IMR-90 (cell line): ENCODE measurements at regions not wholly inside any gene's neighbourhood (a gene's known extent, or its start where the extent isn't known, plus 50 kb on each side); places are given as distances from the start of the nearest gene placed in this dataset.

Source experiments
- ATAC-seq: fragments of 200-7000 bp; cut with Tn5 transposase; 2 replicates; pipeline ENCODE4 v1.9.1; 2020; ENCODE audit warnings: low read depth, mild to moderate bottlenecking, moderate library complexity
- BruUV-seq: library from RNA; stranded (reverse); fragments of 400-500 nt; replicated peaks from 2 replicates; lab custom pipeline; 2021; lab: Mats Ljungman, UMichigan
- CTCF ChIA-PET: fragments of 300-600 bp; formaldehyde crosslinking; extraction: SDS; loops from one replicate; lab custom pipeline; 2021; ENCODE audit warnings: antibody characterized with exemption; lab: Yijun Ruan, JAX
- POLR2A ChIA-PET: fragments of 300-600 bp; sonication (Branson Sonifier 250); formaldehyde crosslinking; loops from one replicate; lab custom pipeline; 2022; ENCODE audit warnings: antibody characterized with exemption; ENCODE audit not compliant: unreplicated experiment; lab: Charles Lee
- DNase-seq: peaks from one replicate; pipeline ENCODE4 v3.0.0; 2013
- H2AFZ ChIP-seq: replicated peaks from 2 replicates; pipeline ENCODE3; 2013; ENCODE audit warnings: low read length, mild to moderate bottlenecking; ENCODE audit not compliant: poor library complexity
- H2AK5ac ChIP-seq: 2 replicates; pipeline ENCODE4 v1.6.1; 2013; ENCODE audit warnings: low read depth, low read length, inconsistent platforms
- H2AK9ac ChIP-seq: replicated peaks from 2 replicates; pipeline ENCODE3; 2013; ENCODE audit warnings: mild to moderate bottlenecking, low read depth, low read length, moderate library complexity; ENCODE audit not compliant: poor library complexity
- H2BK120ac ChIP-seq: 2 replicates; pipeline ENCODE4 v1.6.1; 2013; ENCODE audit warnings: low read depth, low read length, inconsistent platforms
- H2BK15ac ChIP-seq: 3 replicates; pipeline ENCODE4 v1.6.1; 2013; ENCODE audit warnings: low read depth, low read length, inconsistent platforms
- H2BK20ac ChIP-seq: 2 replicates; pipeline ENCODE4 v1.6.1; 2013; ENCODE audit warnings: low read depth, mild to moderate bottlenecking, inconsistent platforms, low read length, moderate library complexity
- H2BK5ac ChIP-seq: 2 replicates; pipeline ENCODE4 v1.6.1; 2013; ENCODE audit warnings: mild to moderate bottlenecking, low read depth, low read length, inconsistent platforms; ENCODE audit not compliant: poor library complexity, severe bottlenecking
- H3K14ac ChIP-seq: replicated peaks from 2 replicates; pipeline ENCODE4 v1.6.1; 2013; ENCODE audit warnings: low read depth, low read length, inconsistent platforms
- H3K18ac ChIP-seq: 2 replicates; pipeline ENCODE4 v1.6.1; 2013; ENCODE audit warnings: low read depth, low read length, control low read depth
- H3K23ac ChIP-seq: 2 replicates; pipeline ENCODE4 v1.6.1; 2013; ENCODE audit warnings: low read depth, low read length, inconsistent platforms
- H3K27ac ChIP-seq: 2 replicates; pipeline ENCODE4 v1.5.1; 2013; ENCODE audit warnings: mild to moderate bottlenecking, control low read depth, low read length; ENCODE audit not compliant: insufficient read depth
- H3K27me3 ChIP-seq: 2 replicates; pipeline ENCODE4 v1.6.1; 2013; ENCODE audit warnings: low read length; ENCODE audit not compliant: control insufficient read depth, insufficient read depth
- H3K36me3 ChIP-seq: 2 replicates; pipeline ENCODE4 v1.6.1; 2013; ENCODE audit warnings: low read length, mixed read lengths; ENCODE audit not compliant: control insufficient read depth, insufficient read depth
- H3K4ac ChIP-seq: 2 replicates; pipeline ENCODE4 v1.6.1; 2013; ENCODE audit warnings: low read depth, low read length, inconsistent platforms
- H3K4me1 ChIP-seq: 2 replicates; pipeline ENCODE4 v1.6.1; 2013; ENCODE audit warnings: low read length, mixed read lengths; ENCODE audit not compliant: control insufficient read depth, insufficient read depth
- H3K4me2 ChIP-seq: 2 replicates; pipeline ENCODE4 v1.6.1; 2013; ENCODE audit warnings: low read depth, mild to moderate bottlenecking, control low read depth, low read length, moderate library complexity
- H3K4me3 ChIP-seq: 2 replicates; pipeline ENCODE4 v1.5.1; 2013; ENCODE audit warnings: low read depth, mild to moderate bottlenecking, control low read depth, low read length, moderate library complexity; ENCODE audit not compliant: insufficient read depth
- H3K56ac ChIP-seq: 2 replicates; pipeline ENCODE4 v1.6.1; 2013; ENCODE audit warnings: low read length, inconsistent platforms; ENCODE audit not compliant: insufficient read depth; ENCODE audit errors: extremely low read depth
- H3K79me1 ChIP-seq, 2 experiments: 2 replicates each; pipeline ENCODE4 v1.6.1; 2013; ENCODE audit warnings: low read length in 2 of 2, inconsistent platforms in 1 of 2, low read depth in 1 of 2
- H3K9ac ChIP-seq: 2 replicates; pipeline ENCODE4 v1.6.1; 2013; ENCODE audit warnings: low read depth, low read length, control low read depth
- H3K9me1 ChIP-seq: 2 replicates; pipeline ENCODE4 v1.6.1; 2013; ENCODE audit warnings: low read length, inconsistent platforms; ENCODE audit not compliant: insufficient read depth
- H3K9me3 ChIP-seq: 2 replicates; pipeline ENCODE4 v1.6.1; 2013; ENCODE audit warnings: low read length; ENCODE audit not compliant: control insufficient read depth, insufficient read depth
- H4K20me1 ChIP-seq: 2 replicates; pipeline ENCODE4 v1.6.1; 2013; ENCODE audit warnings: low read length, inconsistent platforms; ENCODE audit not compliant: insufficient read depth
- H4K5ac ChIP-seq: 2 replicates; pipeline ENCODE4 v1.6.1; 2013; ENCODE audit warnings: mild to moderate bottlenecking, low read depth, low read length, control low read depth
- H4K8ac ChIP-seq, 2 experiments: 2 replicates each; pipeline ENCODE4 v1.6.1; 2013; ENCODE audit warnings: low read depth in 2 of 2, low read length in 2 of 2, control low read depth in 1 of 2, inconsistent platforms in 1 of 2
- H4K91ac ChIP-seq: 2 replicates; pipeline ENCODE4 v1.6.1; 2013; ENCODE audit warnings: low read depth, low read length, inconsistent platforms; ENCODE audit not compliant: insufficient read depth
- BHLHE40 ChIP-seq: fragments of 150-350 bp; IDR thresholded peaks from 2 replicates; pipeline ENCODE4 v1.6.1; 2016; ENCODE audit warnings: mild to moderate bottlenecking, low read depth, low read length
- FOS ChIP-seq: fragments of 150-350 bp; IDR thresholded peaks from 2 replicates; pipeline ENCODE4 v1.6.1; 2016; ENCODE audit warnings: low read depth, low read length
- MAFK ChIP-seq: IDR thresholded peaks from 2 replicates; pipeline ENCODE4 v1.6.1; 2012; ENCODE audit warnings: low read depth, low read length, improper control_type of control experiment
- MAZ ChIP-seq: IDR thresholded peaks from 2 replicates; pipeline ENCODE4 v1.6.1; 2012; ENCODE audit warnings: low read depth, mild to moderate bottlenecking, low read length, improper control_type of control experiment, moderate library complexity, borderline replicate concordance
- MXI1 ChIP-seq: IDR thresholded peaks from 2 replicates; pipeline ENCODE4 v1.6.1; 2012; ENCODE audit warnings: low read depth, mild to moderate bottlenecking, low read length, moderate library complexity, borderline replicate concordance
- RAD21 ChIP-seq: IDR thresholded peaks from 2 replicates; pipeline ENCODE4 v1.6.1; 2012; ENCODE audit warnings: low read length, improper control_type of control experiment
- RCOR1 ChIP-seq: IDR thresholded peaks from 2 replicates; pipeline ENCODE4 v1.6.1; 2012; ENCODE audit warnings: mild to moderate bottlenecking, low read length, improper control_type of control experiment; ENCODE audit not compliant: insufficient replicate concordance
- SMC3 ChIP-seq: fragments of 150-350 bp; IDR thresholded peaks from 2 replicates; pipeline ENCODE4 v1.6.1; 2016; ENCODE audit warnings: low read depth, mild to moderate bottlenecking, antibody characterized with exemption, low read length, moderate library complexity
- WGBS, 2 experiments: methylation state at CpG; one replicate each; pipeline versions ENCODE4 v1.1.5 to v1.1.7; 2013; ENCODE audit warnings: missing lambda C conversion rate in 2 of 2; ENCODE audit not compliant: insufficient read length in 1 of 2; ENCODE audit errors: extremely low coverage in 2 of 2; 5-methylcytosine and 5-hydroxymethylcytosine counted together
- dilution Hi-C: fragments of 300-500 bp; cut with HindIII; formaldehyde crosslinking; loops from one replicate; pipeline ENCODE4 v1.14.3; 2018; ENCODE audit warnings: low sequenced_read_pairs; ENCODE audit not compliant: unreplicated experiment
- in situ Hi-C: fragments of 300-500 bp; cut with MboI; formaldehyde crosslinking; loops from 3 replicates; pipeline ENCODE4 v1.14.3; 2019; ENCODE audit warnings: low sequenced_read_pairs, inconsistent platforms, mixed read lengths
- intact Hi-C: fragments of 100-400 bp; cut with micrococcal nuclease; formaldehyde crosslinking; loops from 2 replicates; pipeline ENCODE4 v1.10.0; 2022
- TF ChIP-seq, protein P1 (sequence below): fragments of 150-350 bp; IDR thresholded peaks from 2 replicates; pipeline ENCODE4 v1.6.1; 2016; ENCODE audit warnings: low read depth, mild to moderate bottlenecking, low read length, moderate library complexity, borderline replicate concordance

- Histone ChIP-seq H3K14ac (no peak overlapping the region), H3K18ac (no peak overlapping the region), H2BK120ac (no peak overlapping the region), H3K4me3 (no peak overlapping the region), H2BK15ac (no peak overlapping the region), H4K20me1 (no peaks in the 10 kb centered on the region), H3K56ac (no peak overlapping the region), H4K5ac (no peak overlapping the region), H3K36me3 (no peaks in the 10 kb centered on the region), H2BK5ac (no peak overlapping the region), H4K8ac (no peak overlapping the region), H2AK5ac (no peak overlapping the region), H3K79me1 (no peaks in the 10 kb centered on the region), H2AFZ (no peak overlapping the region), H3K23ac (no peak overlapping the region), H3K9ac (no peak overlapping the region), H3K9me3 (peaks cover 2% of the 10 kb centered on the region; the same call in 1 of the 2 replicates), H3K4me1 (no peaks in the 10 kb centered on the region), H3K27me3 (no peaks in the 10 kb centered on the region), H2BK20ac (no peak overlapping the region), H3K4me2 (no peak overlapping the region), H4K91ac (no peak overlapping the region), H3K27ac (no peak overlapping the region), H2AK9ac (no peak overlapping the region), H3K4ac (no peak overlapping the region), H3K9me1 (no peaks in the 10 kb centered on the region)
- TF ChIP-seq SMC3 (no peak), FOS (no peak), MAFK (no peak), RAD21 (no peak), MAZ (no peak), RCOR1 (no peak), MXI1 (no peak), BHLHE40 (no peak)
- TF ChIP-seq, protein P1, sequence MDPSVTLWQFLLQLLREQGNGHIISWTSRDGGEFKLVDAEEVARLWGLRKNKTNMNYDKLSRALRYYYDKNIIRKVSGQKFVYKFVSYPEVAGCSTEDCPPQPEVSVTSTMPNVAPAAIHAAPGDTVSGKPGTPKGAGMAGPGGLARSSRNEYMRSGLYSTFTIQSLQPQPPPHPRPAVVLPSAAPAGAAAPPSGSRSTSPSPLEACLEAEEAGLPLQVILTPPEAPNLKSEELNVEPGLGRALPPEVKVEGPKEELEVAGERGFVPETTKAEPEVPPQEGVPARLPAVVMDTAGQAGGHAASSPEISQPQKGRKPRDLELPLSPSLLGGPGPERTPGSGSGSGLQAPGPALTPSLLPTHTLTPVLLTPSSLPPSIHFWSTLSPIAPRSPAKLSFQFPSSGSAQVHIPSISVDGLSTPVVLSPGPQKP, result no peak
- dilution Hi-C loops (no loop called here), intact Hi-C loops (no loop called here), in situ Hi-C loops (no loop called here)
- DNase-seq (no peak), ATAC-seq (no peak)
- ChIA-PET CTCF (no interaction called here), POLR2A (no interaction called here)
- WGBS, 2 experiments, result no CpG with 5 or more reads among the region's 4 CpGs
- BruUV-seq, result no TSS peak
Observed at GRCh38 chr7:125396466-125397151, 467.0 kb upstream of the POT1 start.
